Vagina (tissue), 2 donors: ENCODE measurements at regions not wholly inside any gene's neighbourhood (a gene's known extent, or its start where the extent isn't known, plus 50 kb on each side); places are given as distances from the start of the nearest gene placed in this dataset.

Experiments
- POLR2A ChIP-seq, 2 donors: fragments of 450-650 bp; IDR thresholded peaks; one replicate each; pipeline ENCODE4 v1.6.1; 2017; ENCODE audit warnings: antibody characterized with exemption in 2 of 2, mild to moderate bottlenecking in 2 of 2, moderate library complexity in 2 of 2
- POLR2AphosphoS5 ChIP-seq, 2 donors: sonication (generic); formaldehyde crosslinking; IDR thresholded peaks; one replicate each; pipeline ENCODE4 v1.9.0; 2017; ENCODE audit warnings: antibody characterized with exemption in 2 of 2, mild to moderate bottlenecking in 2 of 2, low read depth in 1 of 2; ENCODE audit not compliant: insufficient read depth in 1 of 2
- TF ChIP-seq, protein P1 (sequence below), 3 experiments: fragments of 450-650 bp in 2 of 3; fragments of 200-600 bp in 1 of 3; sonication (generic) in 1 of 3; IDR thresholded peaks; one replicate each; pipeline ENCODE4 v1.5.1; 2017 to 2019; ENCODE audit warnings: antibody characterized with exemption in 3 of 3, mild to moderate bottlenecking in 2 of 3, moderate library complexity in 2 of 3

DNA sequence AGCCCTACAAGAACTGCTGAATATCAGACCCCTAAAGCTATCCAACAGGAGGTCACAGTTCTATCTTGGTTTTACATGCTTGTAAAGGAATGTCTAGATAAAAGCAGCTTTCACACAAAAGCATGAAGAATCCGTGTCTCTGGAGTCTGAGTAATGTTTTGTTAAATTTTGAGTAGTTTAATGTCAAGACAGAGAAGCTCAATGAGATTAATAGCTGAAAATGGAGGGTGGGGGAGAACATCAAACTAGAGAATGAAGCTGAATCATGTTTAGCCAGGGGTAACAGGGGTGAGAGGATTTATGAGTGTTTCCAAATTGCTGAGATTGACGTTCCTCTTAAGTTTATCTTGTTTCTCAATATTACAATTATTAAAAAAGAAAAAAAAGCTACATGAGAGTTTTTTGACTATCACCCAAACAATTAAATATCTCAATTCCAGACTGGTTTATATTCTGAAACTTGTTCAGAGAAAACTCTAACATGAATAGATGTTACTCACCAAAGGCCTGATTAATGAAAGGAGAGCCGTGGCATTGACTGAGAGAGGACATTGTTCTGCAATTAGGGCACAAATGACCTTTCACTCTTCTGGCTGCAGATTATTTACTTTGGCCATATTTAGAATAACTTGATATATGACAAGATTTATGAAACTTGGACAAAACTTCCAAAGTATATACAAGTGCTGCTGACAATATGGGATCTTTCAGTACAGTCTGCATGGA lies 266.4 kb upstream of the ETAA1 start:
- TF ChIP-seq, protein P1, sequence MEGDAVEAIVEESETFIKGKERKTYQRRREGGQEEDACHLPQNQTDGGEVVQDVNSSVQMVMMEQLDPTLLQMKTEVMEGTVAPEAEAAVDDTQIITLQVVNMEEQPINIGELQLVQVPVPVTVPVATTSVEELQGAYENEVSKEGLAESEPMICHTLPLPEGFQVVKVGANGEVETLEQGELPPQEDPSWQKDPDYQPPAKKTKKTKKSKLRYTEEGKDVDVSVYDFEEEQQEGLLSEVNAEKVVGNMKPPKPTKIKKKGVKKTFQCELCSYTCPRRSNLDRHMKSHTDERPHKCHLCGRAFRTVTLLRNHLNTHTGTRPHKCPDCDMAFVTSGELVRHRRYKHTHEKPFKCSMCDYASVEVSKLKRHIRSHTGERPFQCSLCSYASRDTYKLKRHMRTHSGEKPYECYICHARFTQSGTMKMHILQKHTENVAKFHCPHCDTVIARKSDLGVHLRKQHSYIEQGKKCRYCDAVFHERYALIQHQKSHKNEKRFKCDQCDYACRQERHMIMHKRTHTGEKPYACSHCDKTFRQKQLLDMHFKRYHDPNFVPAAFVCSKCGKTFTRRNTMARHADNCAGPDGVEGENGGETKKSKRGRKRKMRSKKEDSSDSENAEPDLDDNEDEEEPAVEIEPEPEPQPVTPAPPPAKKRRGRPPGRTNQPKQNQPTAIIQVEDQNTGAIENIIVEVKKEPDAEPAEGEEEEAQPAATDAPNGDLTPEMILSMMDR (IDR thresholded peaks at IDR 0.05) = no peak
- TF ChIP-seq POLR2A (IDR thresholded peaks at IDR 0.05) (no peak), POLR2AphosphoS5 (IDR thresholded peaks at IDR 0.05; ENCODE audit: insufficient read depth in 1 of 2, low read depth in 1 of 2) (no peak)
